H9 (cell line): ENCODE measurements at regions not wholly inside any gene's neighbourhood (a gene's known extent, or its start where the extent isn't known, plus 50 kb on each side); places are given as distances from the start of the nearest gene placed in this dataset.

Experiments used
- DNase-seq: peaks from one replicate; pipeline ENCODE4 v3.0.0-alpha.2; 2017
- H2AFZ ChIP-seq: one replicate; pipeline ENCODE4 v1.6.1; 2013; ENCODE audit warnings: mild to moderate bottlenecking, low read length, control low read depth, moderate library complexity
- H2AK5ac ChIP-seq: 2 replicates; pipeline ENCODE4 v1.6.1; 2013; ENCODE audit warnings: low read length, control low read depth, mixed read lengths; ENCODE audit not compliant: insufficient read length
- H2BK120ac ChIP-seq: one replicate; pipeline ENCODE4 v1.6.1; 2013; ENCODE audit warnings: low read depth, mild to moderate bottlenecking, low read length, control low read depth, inconsistent platforms; ENCODE audit not compliant: poor library complexity, severe bottlenecking
- H2BK12ac ChIP-seq: 2 replicates; pipeline ENCODE4 v1.6.1; 2013; ENCODE audit warnings: low read length, control low read depth, mixed read lengths, low read depth; ENCODE audit not compliant: insufficient read length
- H2BK15ac ChIP-seq: 2 replicates; pipeline ENCODE4 v1.6.1; 2013; ENCODE audit warnings: low read depth, low read length, control low read depth
- H2BK20ac ChIP-seq: one replicate; pipeline ENCODE4 v1.6.1; 2013; ENCODE audit warnings: low read depth, mild to moderate bottlenecking, low read length, control low read depth, inconsistent platforms; ENCODE audit not compliant: poor library complexity, severe bottlenecking
- H2BK5ac ChIP-seq: 2 replicates; pipeline ENCODE4 v1.6.1; 2013; ENCODE audit warnings: low read length, control low read depth, mixed read lengths; ENCODE audit not compliant: insufficient read length
- H3K14ac ChIP-seq: 2 replicates; pipeline ENCODE4 v1.6.1; 2013; ENCODE audit warnings: low read length, control low read depth; ENCODE audit not compliant: insufficient read depth
- H3K18ac ChIP-seq: 2 replicates; pipeline ENCODE4 v1.6.1; 2013; ENCODE audit warnings: low read depth, mild to moderate bottlenecking, mixed read lengths, low read length, control low read depth; ENCODE audit not compliant: insufficient read length
- H3K23ac ChIP-seq: 2 replicates; pipeline ENCODE4 v1.6.1; 2013; ENCODE audit warnings: low read length, control low read depth, mixed read lengths, low read depth; ENCODE audit not compliant: insufficient read length
- H3K23me2 ChIP-seq: 2 replicates; pipeline ENCODE4 v1.6.1; 2013; ENCODE audit warnings: low read depth, mild to moderate bottlenecking, mixed read lengths, low read length, control low read depth; ENCODE audit not compliant: insufficient read length, poor library complexity, severe bottlenecking
- H3K27ac ChIP-seq: 2 replicates; pipeline ENCODE4 v1.5.1; 2013; ENCODE audit warnings: low read length, control low read depth, mixed read lengths, low read depth; ENCODE audit not compliant: insufficient read length
- H3K27me3 ChIP-seq: 2 replicates; pipeline ENCODE4 v1.6.1; 2013; ENCODE audit warnings: low read length, control low read depth, inconsistent platforms; ENCODE audit not compliant: insufficient read depth
- H3K4ac ChIP-seq: 2 replicates; pipeline ENCODE4 v1.6.1; 2013; ENCODE audit warnings: low read depth, mild to moderate bottlenecking, control low read depth, inconsistent platforms, low read length, moderate library complexity
- H3K4me1 ChIP-seq: 2 replicates; pipeline ENCODE4 v1.6.1; 2013; ENCODE audit warnings: low read length, control low read depth, inconsistent platforms; ENCODE audit not compliant: insufficient read depth
- H3K4me2 ChIP-seq: 2 replicates; pipeline ENCODE4 v1.6.1; 2013; ENCODE audit warnings: low read length, control low read depth, mixed read lengths; ENCODE audit not compliant: insufficient read length, insufficient read depth
- H3K56ac ChIP-seq: 2 replicates; pipeline ENCODE4 v1.6.1; 2013; ENCODE audit warnings: low read depth, mild to moderate bottlenecking, mixed read lengths, low read length, control low read depth; ENCODE audit not compliant: insufficient read length
- H3K79me1 ChIP-seq: 2 replicates; pipeline ENCODE4 v1.6.1; 2013; ENCODE audit warnings: low read depth, mild to moderate bottlenecking, moderate library complexity, low read length, control low read depth, inconsistent platforms; ENCODE audit not compliant: insufficient read depth, poor library complexity, severe bottlenecking
- H3K79me2 ChIP-seq: 2 replicates; pipeline ENCODE4 v1.6.1; 2013; ENCODE audit warnings: low read length, control low read depth, inconsistent platforms; ENCODE audit not compliant: insufficient read depth
- H3K9ac ChIP-seq: 2 replicates; pipeline ENCODE4 v1.6.1; 2013; ENCODE audit warnings: low read length, control low read depth, mixed read lengths; ENCODE audit not compliant: insufficient read length; ENCODE audit errors: extremely low read depth
- H3K9me3 ChIP-seq: one replicate; pipeline ENCODE4 v1.6.1; 2013; ENCODE audit warnings: low read depth, low read length, inconsistent platforms; ENCODE audit not compliant: control insufficient read depth
- H3T11ph ChIP-seq: one replicate; pipeline ENCODE4 v1.6.1; 2013; ENCODE audit warnings: mild to moderate bottlenecking, low read length, control low read depth, inconsistent platforms
- H4K20me1 ChIP-seq: one replicate; pipeline ENCODE4 v1.6.1; 2013; ENCODE audit not compliant: control insufficient read depth, insufficient read length, insufficient read depth
- H4K5ac ChIP-seq: 2 replicates; pipeline ENCODE4 v1.6.1; 2013; ENCODE audit warnings: low read depth, mild to moderate bottlenecking, mixed read lengths, low read length, control low read depth; ENCODE audit not compliant: insufficient read length
- H4K8ac ChIP-seq: replicated peaks from 2 replicates; pipeline ENCODE4 v1.6.1; 2013; ENCODE audit warnings: low read length, control low read depth, mixed read lengths, low read depth; ENCODE audit not compliant: insufficient read length
- H4K91ac ChIP-seq: 2 replicates; pipeline ENCODE4 v1.6.1; 2013; ENCODE audit warnings: low read depth, mild to moderate bottlenecking, moderate library complexity, mixed read lengths, low read length, control low read depth; ENCODE audit not compliant: insufficient read length
- H3K27ac Mint-ChIP-seq, 3 experiments: 2 replicates in 2 of 3; 3 replicates in 1 of 3; pipeline ENCODE4 v1.8.0; 2020 to 2021; ENCODE audit warnings: mixed read lengths in 3 of 3, mild to moderate bottlenecking in 1 of 3, moderate library complexity in 1 of 3
- H3K27me3 Mint-ChIP-seq: 2 replicates; pipeline ENCODE4 v1.8.0; 2021; ENCODE audit warnings: low read depth, mild to moderate bottlenecking, moderate library complexity, mixed read lengths
- H3K36me3 Mint-ChIP-seq, 3 experiments: 2 replicates in 2 of 3; 3 replicates in 1 of 3; pipeline ENCODE4 v1.8.0; 2020 to 2021; ENCODE audit warnings: low read depth in 3 of 3, mixed read lengths in 3 of 3; ENCODE audit not compliant: insufficient read depth in 1 of 3
- H3K4me1 Mint-ChIP-seq, 2 experiments: 2 replicates each; pipeline ENCODE4 v1.8.0; 2020; ENCODE audit warnings: mixed read lengths in 2 of 2
- H3K4me3 Mint-ChIP-seq, 2 experiments: 2 replicates in 1 of 2; 3 replicates in 1 of 2; pipeline ENCODE4 v1.8.0; 2020 to 2021; ENCODE audit warnings: mild to moderate bottlenecking in 2 of 2, mixed read lengths in 2 of 2, moderate library complexity in 1 of 2
- H3K9me3 Mint-ChIP-seq, 2 experiments: 2 replicates in 1 of 2; 3 replicates in 1 of 2; pipeline ENCODE4 v1.8.0; 2020; ENCODE audit warnings: mild to moderate bottlenecking in 2 of 2, mixed read lengths in 2 of 2, moderate library complexity in 1 of 2
- WGBS: extraction: QIAGEN DNeasy Blood & Tissue Kit; methylation state at CpG from one replicate; pipeline ENCODE4 v1.1.7; 2013; ENCODE audit warnings: missing lambda C conversion rate, low lambda C conversion rate, mixed read lengths; ENCODE audit not compliant: insufficient read length; ENCODE audit errors: extremely low coverage; 5-methylcytosine and 5-hydroxymethylcytosine counted together
- TF ChIP-seq, protein P1 (sequence below): fragments of 200-600 bp; sonication (generic); conservative IDR thresholded peaks from 3 replicates; pipeline ENCODE4 v1.8.0; 2021; ENCODE audit warnings: antibody characterized with exemption, mild to moderate bottlenecking

DNA sequence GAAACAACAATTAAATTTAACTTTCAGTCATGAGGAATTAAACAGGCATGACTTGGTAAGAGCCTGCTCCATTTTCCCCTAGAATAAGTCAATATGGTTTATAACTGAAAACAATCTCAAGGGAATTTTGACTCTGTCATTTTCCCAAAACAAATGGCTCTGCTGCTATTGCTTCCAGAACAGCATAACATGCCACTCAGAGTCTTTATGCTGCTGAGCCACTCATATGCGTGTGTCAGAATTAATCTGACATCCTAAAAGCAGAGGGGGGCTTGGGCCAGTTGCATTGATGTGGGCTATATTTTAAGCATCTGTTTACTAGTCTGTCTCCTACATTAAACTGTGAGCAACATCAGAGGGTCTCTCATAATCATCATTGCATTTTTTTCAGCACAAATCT is 111.1 kb upstream of the ABI3BP start:
- no peaks in the 10 kb centered on the region for H3K79me1 ChIP-seq
- no peaks in the 10 kb centered on the region for H3K79me2 ChIP-seq
- H2BK12ac ChIP-seq: no peak overlapping the region
- H4K20me1 ChIP-seq: no peaks in the 10 kb centered on the region
- peaks cover 22 to 29% of the 10 kb centered on the region in 2 experiments for H3K9me3 Mint-ChIP-seq
- H2AK5ac ChIP-seq: no peak overlapping the region
- no peak overlapping the region for H3K9ac ChIP-seq
- H2BK120ac ChIP-seq: no peak overlapping the region
- no peaks in the 10 kb centered on the region for H3K23me2 ChIP-seq
- H2BK20ac ChIP-seq: no peak overlapping the region
- no peak overlapping the region for H3K56ac ChIP-seq
- no peaks in the 10 kb centered on the region for H3K27me3 ChIP-seq
- DNase-seq: no peak
- no peak overlapping the region for H2BK5ac ChIP-seq
- H4K91ac ChIP-seq: no peak overlapping the region
- H3T11ph ChIP-seq: no peak overlapping the region
- no peak overlapping the region for H4K5ac ChIP-seq
- no peak overlapping the region for H4K8ac ChIP-seq
- H2AFZ ChIP-seq: no peak overlapping the region
- no peaks in the 10 kb centered on the region for H3K4me1 ChIP-seq
- TF ChIP-seq, protein P1, sequence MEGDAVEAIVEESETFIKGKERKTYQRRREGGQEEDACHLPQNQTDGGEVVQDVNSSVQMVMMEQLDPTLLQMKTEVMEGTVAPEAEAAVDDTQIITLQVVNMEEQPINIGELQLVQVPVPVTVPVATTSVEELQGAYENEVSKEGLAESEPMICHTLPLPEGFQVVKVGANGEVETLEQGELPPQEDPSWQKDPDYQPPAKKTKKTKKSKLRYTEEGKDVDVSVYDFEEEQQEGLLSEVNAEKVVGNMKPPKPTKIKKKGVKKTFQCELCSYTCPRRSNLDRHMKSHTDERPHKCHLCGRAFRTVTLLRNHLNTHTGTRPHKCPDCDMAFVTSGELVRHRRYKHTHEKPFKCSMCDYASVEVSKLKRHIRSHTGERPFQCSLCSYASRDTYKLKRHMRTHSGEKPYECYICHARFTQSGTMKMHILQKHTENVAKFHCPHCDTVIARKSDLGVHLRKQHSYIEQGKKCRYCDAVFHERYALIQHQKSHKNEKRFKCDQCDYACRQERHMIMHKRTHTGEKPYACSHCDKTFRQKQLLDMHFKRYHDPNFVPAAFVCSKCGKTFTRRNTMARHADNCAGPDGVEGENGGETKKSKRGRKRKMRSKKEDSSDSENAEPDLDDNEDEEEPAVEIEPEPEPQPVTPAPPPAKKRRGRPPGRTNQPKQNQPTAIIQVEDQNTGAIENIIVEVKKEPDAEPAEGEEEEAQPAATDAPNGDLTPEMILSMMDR: no peak
- H3K14ac ChIP-seq: no peak overlapping the region
- H3K18ac ChIP-seq: no peak overlapping the region
- no peak overlapping the region for H3K4me3 Mint-ChIP-seq
- peaks cover 4 to 21% (median 5%) of the 10 kb centered on the region in 3 experiments; a peak in 6 of 7 replicates for H3K36me3 Mint-ChIP-seq
- no peak overlapping the region for H2BK15ac ChIP-seq
- no CpG with 5 or more reads among the region's 1 CpG for WGBS
- H3K27ac ChIP-seq: no peak overlapping the region
- no peak overlapping the region for H3K4me2 ChIP-seq
- H3K9me3 ChIP-seq: no peaks in the 10 kb centered on the region
- no peak overlapping the region for H3K27ac Mint-ChIP-seq
- H3K27me3 Mint-ChIP-seq: no peaks in the 10 kb centered on the region; the same call in 1 of the 2 replicates
- H3K23ac ChIP-seq: no peak overlapping the region
- H3K4me1 Mint-ChIP-seq: no peaks in the 10 kb centered on the region
- no peak overlapping the region for H3K4ac ChIP-seq
